Coronary artery (tissue), 2 donors: ENCODE measurements at regions not wholly inside any gene's neighbourhood (a gene's known extent, or its start where the extent isn't known, plus 50 kb on each side); places are given as distances from the start of the nearest gene placed in this dataset.
A peak's percentile ranks its signal among the peaks of the same experiment; 100 is the strongest.

Experiments
- DNase-seq: peaks from one replicate; pipeline ENCODE4 v3.0.0-alpha.2; 2017; ENCODE audit warnings: low spot score
- H3K27ac ChIP-seq, 2 donors: fragments of 200-600 bp; sonication (generic); one replicate each; pipeline ENCODE4 v1.5.1; 2016 to 2019
- H3K4me3 ChIP-seq: fragments of 200-600 bp; sonication (generic); 2 replicates; pipeline ENCODE4 v1.5.1; 2016; ENCODE audit warnings: mild to moderate bottlenecking, moderate library complexity
- TF ChIP-seq, protein P1 (sequence below): fragments of 200-600 bp; sonication (generic); IDR thresholded peaks from one replicate; pipeline ENCODE4 v1.5.1; 2019; ENCODE audit warnings: antibody characterized with exemption

DNA sequence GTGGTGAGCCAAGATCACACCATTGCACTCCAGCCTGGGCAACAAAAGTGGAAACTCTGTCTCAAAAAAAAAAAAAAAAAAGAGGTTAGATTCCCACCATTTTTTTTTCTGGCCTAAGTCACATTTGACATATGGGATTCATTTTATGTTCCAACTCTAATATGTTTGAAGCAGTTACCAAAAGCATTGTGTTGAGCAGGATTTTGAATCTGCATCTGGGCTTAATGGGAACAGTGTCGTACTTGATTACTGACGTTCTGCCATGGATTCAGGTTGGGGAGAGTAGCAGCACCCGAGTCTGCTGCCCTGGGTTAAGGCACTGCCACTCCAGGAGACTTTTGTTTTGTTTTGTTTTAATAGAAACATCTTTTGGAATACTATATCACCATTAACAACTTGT, 348.7 kb upstream of the TBL1XR1 start:
- no peak for DNase-seq
- no peak overlapping the region for H3K4me3 ChIP-seq
- TF ChIP-seq, protein P1, sequence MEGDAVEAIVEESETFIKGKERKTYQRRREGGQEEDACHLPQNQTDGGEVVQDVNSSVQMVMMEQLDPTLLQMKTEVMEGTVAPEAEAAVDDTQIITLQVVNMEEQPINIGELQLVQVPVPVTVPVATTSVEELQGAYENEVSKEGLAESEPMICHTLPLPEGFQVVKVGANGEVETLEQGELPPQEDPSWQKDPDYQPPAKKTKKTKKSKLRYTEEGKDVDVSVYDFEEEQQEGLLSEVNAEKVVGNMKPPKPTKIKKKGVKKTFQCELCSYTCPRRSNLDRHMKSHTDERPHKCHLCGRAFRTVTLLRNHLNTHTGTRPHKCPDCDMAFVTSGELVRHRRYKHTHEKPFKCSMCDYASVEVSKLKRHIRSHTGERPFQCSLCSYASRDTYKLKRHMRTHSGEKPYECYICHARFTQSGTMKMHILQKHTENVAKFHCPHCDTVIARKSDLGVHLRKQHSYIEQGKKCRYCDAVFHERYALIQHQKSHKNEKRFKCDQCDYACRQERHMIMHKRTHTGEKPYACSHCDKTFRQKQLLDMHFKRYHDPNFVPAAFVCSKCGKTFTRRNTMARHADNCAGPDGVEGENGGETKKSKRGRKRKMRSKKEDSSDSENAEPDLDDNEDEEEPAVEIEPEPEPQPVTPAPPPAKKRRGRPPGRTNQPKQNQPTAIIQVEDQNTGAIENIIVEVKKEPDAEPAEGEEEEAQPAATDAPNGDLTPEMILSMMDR, result no peak
- no peak overlapping the region for H3K27ac ChIP-seq

DNA sequence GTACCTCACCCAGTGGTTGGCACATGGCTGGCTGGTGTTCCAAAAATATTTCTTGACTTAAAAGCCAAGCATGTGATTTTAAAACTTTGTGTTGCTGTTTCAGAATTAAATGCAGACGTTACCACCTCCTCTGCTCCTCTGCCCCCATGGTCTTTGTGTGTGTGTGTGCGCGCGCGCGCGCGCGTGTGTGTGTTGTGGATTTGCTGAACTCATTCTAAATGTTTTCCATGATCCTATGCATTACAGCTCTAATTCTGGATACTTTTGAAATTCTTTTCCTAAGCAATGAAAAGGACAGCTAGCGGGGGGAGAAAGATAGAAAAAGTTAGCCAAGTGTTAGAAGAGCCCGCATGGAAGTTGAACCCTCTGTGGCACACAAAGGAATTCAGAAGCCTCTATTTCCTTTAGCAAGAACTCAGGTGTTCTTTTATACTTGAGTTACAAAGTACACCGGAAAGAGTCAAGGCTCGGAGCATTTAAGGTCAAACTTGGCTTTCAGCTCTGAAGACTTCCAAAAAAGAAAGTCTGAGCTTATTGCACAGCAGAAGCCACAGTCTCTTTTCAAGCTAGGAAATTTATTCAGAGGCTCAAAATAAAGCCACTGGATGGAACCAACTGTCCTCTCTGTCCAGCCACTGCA, 350.5 kb upstream of the TBL1XR1 start:
- TF ChIP-seq, protein P1, result no peak
- no peak for DNase-seq
- Histone ChIP-seq H3K27ac (peak overlapping the region in 1 of 2 donors; percentile 13), H3K4me3 (no peak overlapping the region)

DNA sequence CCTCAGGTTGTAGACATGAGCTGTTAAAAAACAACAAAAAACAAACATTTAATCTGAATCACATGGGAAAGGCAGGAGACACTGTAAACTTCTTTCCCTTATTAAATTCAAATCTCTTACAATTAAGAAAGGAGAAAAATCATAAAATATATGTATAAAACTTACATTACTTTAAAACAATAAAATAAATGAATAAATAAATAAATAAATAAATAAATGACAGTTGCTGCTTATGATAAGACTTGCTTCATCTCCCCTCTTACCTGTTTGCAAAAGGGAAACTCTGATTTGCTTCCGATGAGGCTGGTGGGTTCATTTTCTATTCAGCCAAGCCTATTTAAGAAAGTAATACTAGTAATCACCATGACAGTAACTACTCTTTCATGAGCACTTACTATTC, 353.4 kb upstream of the TBL1XR1 start:
- H3K4me3 ChIP-seq, result no peak overlapping the region
- TF ChIP-seq, protein P1, result no peak
- no peak overlapping the region for H3K27ac ChIP-seq
- no peak for DNase-seq

DNA sequence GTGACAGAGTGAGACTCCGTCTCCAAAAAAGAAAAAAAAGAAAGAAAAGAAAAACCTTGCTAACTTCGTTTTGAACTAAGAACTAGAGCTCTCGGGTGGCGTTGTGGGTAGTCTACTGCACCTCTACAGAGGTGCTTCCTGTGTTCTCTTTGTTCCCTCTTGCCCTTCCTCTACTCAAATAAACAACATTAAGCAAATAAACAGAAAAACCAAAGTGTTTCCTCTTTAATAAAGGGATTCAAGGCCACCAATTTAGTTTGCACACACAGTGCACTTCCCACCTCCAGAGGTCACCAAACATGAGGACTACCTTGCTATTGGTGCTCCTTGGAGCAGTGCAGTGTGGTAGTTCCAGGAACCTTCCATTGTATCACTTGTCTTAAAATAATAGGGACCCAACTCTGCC, 354.2 kb upstream of the TBL1XR1 start:
- DNase-seq, result no peak

DNA sequence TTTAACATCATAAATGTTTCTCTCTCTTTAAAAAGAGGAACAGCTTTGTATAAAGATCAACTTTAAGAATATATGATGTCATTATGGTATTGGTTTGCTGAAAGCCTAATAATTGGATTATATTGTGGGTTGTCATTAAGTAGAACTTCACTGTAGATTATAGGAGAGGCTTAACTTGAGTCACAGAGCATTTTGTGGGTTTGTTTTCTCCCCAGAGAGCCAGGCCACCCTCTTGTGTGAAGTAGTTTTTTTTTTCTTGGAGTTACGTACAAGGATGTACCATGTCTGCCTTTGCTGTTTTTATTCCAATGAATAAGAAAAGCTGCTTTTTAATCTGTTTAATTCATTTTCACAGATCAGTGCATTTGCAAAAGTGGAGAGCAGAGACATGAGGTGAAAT, 354.8 kb upstream of the TBL1XR1 start:
- no peak overlapping the region for H3K4me3 ChIP-seq
- DNase-seq, result no peak
- TF ChIP-seq, protein P1, result no peak
- H3K27ac ChIP-seq, result no peak overlapping the region

More for the DNA sequence above, 354.2 kb upstream of the TBL1XR1 start:
- H3K4me3 ChIP-seq, result no peak overlapping the region
- no peak overlapping the region for H3K27ac ChIP-seq
- TF ChIP-seq, protein P1, result no peak

DNA sequence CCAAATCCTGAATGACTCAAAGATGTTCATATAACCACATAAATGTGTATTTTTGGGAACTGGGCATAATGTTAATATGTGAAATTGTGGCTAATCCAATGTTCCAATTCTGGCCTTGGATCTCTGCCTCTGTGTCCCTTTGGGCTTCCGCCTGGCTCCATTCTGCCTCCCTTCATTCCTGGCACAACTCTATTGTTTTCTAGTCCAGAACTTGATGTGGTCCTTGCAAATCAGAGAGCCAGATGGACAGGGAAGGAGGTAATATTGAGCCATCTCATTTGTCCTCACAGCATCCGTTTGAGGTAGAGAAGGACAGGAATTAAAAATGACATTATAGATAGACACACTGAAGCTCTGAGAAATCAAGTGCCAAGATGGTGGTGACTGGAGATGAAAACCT, 355.7 kb upstream of the TBL1XR1 start:
- H3K4me3 ChIP-seq, result no peak overlapping the region
- TF ChIP-seq, protein P1, result no peak
- H3K27ac ChIP-seq, result peak overlapping the region; percentile 44 to 63
- no peak for DNase-seq

DNA sequence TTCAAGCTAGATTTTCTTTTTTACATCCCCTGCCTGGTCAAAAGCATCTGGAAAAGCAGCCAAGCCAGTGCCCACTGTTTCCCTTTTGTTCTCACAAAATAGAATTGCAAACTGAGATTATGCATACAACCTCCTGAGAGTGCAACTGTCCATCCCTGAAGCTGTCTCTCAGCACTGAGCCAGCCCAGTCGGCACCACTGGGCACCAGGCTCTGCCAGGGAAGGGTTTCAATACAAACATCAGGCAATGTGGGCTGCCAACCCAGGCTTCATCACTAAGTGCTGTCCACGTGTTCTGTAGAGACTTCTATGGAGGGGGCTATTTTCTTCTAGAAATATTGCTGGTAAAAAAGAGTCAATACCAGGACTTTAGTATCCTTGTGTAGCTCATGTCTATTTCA, 356.3 kb upstream of the TBL1XR1 start:
- TF ChIP-seq, protein P1, result no peak

More for the DNA sequence above, 356.3 kb upstream of the TBL1XR1 start:
- Histone ChIP-seq H3K4me3 (no peak overlapping the region), H3K27ac (peak overlapping the region; percentile 44 to 63)
- no peak for DNase-seq
